SK-N-SH (cell line): ENCODE measurements at regions not wholly inside any gene's neighbourhood (a gene's known extent, or its start where the extent isn't known, plus 50 kb on each side); places are given as distances from the start of the nearest gene placed in this dataset.

Source experiments
- CTCF ChIA-PET: fragments of 300-600, 350-600 bp; formaldehyde crosslinking; extraction: SDS; loops from one replicate; lab custom pipeline; 2021; lab: Yijun Ruan, JAX
- POLR2A ChIA-PET: fragments of 350-600 bp; sonication (Branson Sonifier 250); formaldehyde crosslinking; extraction: SDS; loops from one replicate; lab custom pipeline; 2020; ENCODE audit warnings: antibody characterized with exemption, inconsistent platforms; lab: Yijun Ruan, JAX
- DNase-seq: peaks from one replicate; pipeline ENCODE4 v3.0.0; 2012
- H2AFZ ChIP-seq: fragments of 200-600 bp; sonication (generic); 2 replicates; pipeline ENCODE4 v1.8.1; 2016; ENCODE audit warnings: antibody characterized with exemption, mild to moderate bottlenecking, low read depth
- H3F3A ChIP-seq: fragments of 200-600 bp; sonication (generic); replicated peaks from 2 replicates; pipeline ENCODE3; 2016; ENCODE audit warnings: antibody characterized with exemption, mild to moderate bottlenecking; ENCODE audit not compliant: insufficient read depth
- H3K27ac ChIP-seq, 2 experiments: fragments of 200-500 bp in 1 of 2; fragments of 200-600 bp in 1 of 2; sonication (Bioruptor generic) in 1 of 2; sonication (generic), shearing (Covaris generic) in 1 of 2; 2 replicates each; pipeline versions ENCODE4 v1.5.1 to v1.6.1; 2014 to 2016; ENCODE audit warnings: low read depth in 2 of 2, inconsistent platforms in 1 of 2, low read length in 1 of 2, mild to moderate bottlenecking in 1 of 2, mixed read lengths in 1 of 2
- H3K27me3 ChIP-seq: fragments of 200-600 bp; sonication (generic), shearing (Covaris generic); 2 replicates; pipeline ENCODE4 v1.6.1; 2016; ENCODE audit warnings: mixed run types; ENCODE audit not compliant: insufficient read depth
- H3K36me3 ChIP-seq, 2 experiments: fragments of 200-500 bp in 1 of 2; fragments of 200-600 bp in 1 of 2; sonication (Bioruptor generic) in 1 of 2; sonication (generic) in 1 of 2; replicated peaks in 1 of 2; 2 replicates each; pipeline versions ENCODE3 to v1.5.1; 2014 to 2016; ENCODE audit warnings: low read length in 1 of 2, mild to moderate bottlenecking in 1 of 2; ENCODE audit not compliant: insufficient read depth in 2 of 2, control insufficient read depth in 1 of 2
- H3K4me1 ChIP-seq, 2 experiments: fragments of 200-500 bp in 1 of 2; fragments of 200-600 bp in 1 of 2; sonication (Bioruptor generic) in 1 of 2; sonication (generic), shearing (Covaris generic) in 1 of 2; 2 replicates each; pipeline versions ENCODE4 v1.5.1 to v1.6.1; 2014 to 2016; ENCODE audit warnings: low read depth in 1 of 2, low read length in 1 of 2, mixed run types in 1 of 2; ENCODE audit not compliant: insufficient read depth in 2 of 2, control insufficient read depth in 1 of 2
- H3K4me2 ChIP-seq: fragments of 200-600 bp; sonication (generic), shearing (Covaris generic); 2 replicates; pipeline ENCODE4 v1.6.1; 2017; ENCODE audit warnings: mixed run types
- H3K4me3 ChIP-seq, 2 experiments: fragments of 200-500 bp in 1 of 2; fragments of 200-600 bp in 1 of 2; sonication (Bioruptor generic) in 1 of 2; sonication (generic), shearing (Covaris generic) in 1 of 2; 2 replicates each; pipeline versions ENCODE4 v1.5.1 to v1.8.1; 2014 to 2016; ENCODE audit warnings: low read depth in 2 of 2, inconsistent platforms in 1 of 2, low read length in 1 of 2, mild to moderate bottlenecking in 1 of 2, mixed read lengths in 1 of 2, moderate library complexity in 1 of 2
- H3K79me2 ChIP-seq: fragments of 200-600 bp; sonication (generic); 2 replicates; pipeline ENCODE4 v1.8.1; 2017; ENCODE audit warnings: mild to moderate bottlenecking; ENCODE audit not compliant: insufficient read depth
- H3K9ac ChIP-seq: fragments of 200-600 bp; sonication (generic); 2 replicates; pipeline ENCODE4 v1.6.1; 2017; ENCODE audit warnings: mixed run types
- H3K9me2 ChIP-seq: fragments of 200-600 bp; sonication (generic); 2 replicates; pipeline ENCODE4 v1.6.1; 2017; ENCODE audit warnings: mixed run types
- H3K9me3 ChIP-seq: fragments of 200-600 bp; sonication (generic); 2 replicates; pipeline ENCODE4 v1.6.1; 2017; ENCODE audit warnings: mixed run types, mild to moderate bottlenecking, moderate library complexity
- H4K20me1 ChIP-seq: fragments of 200-600 bp; sonication (generic); 2 replicates; pipeline ENCODE4 v1.6.1; 2017; ENCODE audit warnings: mild to moderate bottlenecking, mixed run types; ENCODE audit not compliant: insufficient read depth
- CHD2 ChIP-seq: fragments of 150-350 bp; IDR thresholded peaks from 2 replicates; pipeline ENCODE4 v1.6.1; 2018; ENCODE audit warnings: low read length; ENCODE audit not compliant: partially characterized antibody
- ELF1 ChIP-seq: IDR thresholded peaks from 2 replicates; pipeline ENCODE4 v1.4.0; 2012
- FOXJ3 ChIP-seq: sonication (generic); formaldehyde crosslinking; IDR thresholded peaks from 2 replicates; pipeline ENCODE4 v1.5.1; 2020; ENCODE audit warnings: mild to moderate bottlenecking, missing genetic modification reagents
- FOXM1 ChIP-seq: IDR thresholded peaks from 2 replicates; pipeline ENCODE4 v1.4.0; 2012; ENCODE audit warnings: low read depth, mild to moderate bottlenecking
- JUND ChIP-seq: IDR thresholded peaks from 2 replicates; pipeline ENCODE4 v1.4.0; 2012
- MXI1 ChIP-seq: IDR thresholded peaks from 2 replicates; pipeline ENCODE4 v1.6.1; 2012; ENCODE audit warnings: mild to moderate bottlenecking, low read depth, low read length, improper control_type of control experiment
- NRF1 ChIP-seq: IDR thresholded peaks from 2 replicates; pipeline ENCODE4 v1.6.1; 2012; ENCODE audit warnings: low read depth, mild to moderate bottlenecking, low read length
- POLR2AphosphoS5 ChIP-seq: IDR thresholded peaks from 2 replicates; pipeline ENCODE4 v1.6.1; 2012; ENCODE audit warnings: low read depth, low read length
- RAD21 ChIP-seq: IDR thresholded peaks from 2 replicates; pipeline ENCODE4 v1.6.1; 2012; ENCODE audit warnings: mild to moderate bottlenecking, low read length
- RXRA ChIP-seq: IDR thresholded peaks from 2 replicates; pipeline ENCODE4 v1.4.0; 2012; ENCODE audit warnings: low read depth, mild to moderate bottlenecking, borderline replicate concordance
- SMC3 ChIP-seq: IDR thresholded peaks from 2 replicates; pipeline ENCODE4 v1.6.1; 2012; ENCODE audit warnings: low read depth, low read length, improper control_type of control experiment
- TCF12 ChIP-seq: IDR thresholded peaks from 2 replicates; pipeline ENCODE4 v1.4.0; 2012
- YY1 ChIP-seq: IDR thresholded peaks from 2 replicates; pipeline ENCODE4 v1.4.0; 2012; ENCODE audit warnings: low read depth, mild to moderate bottlenecking
- WGBS: methylation state at CpG from one replicate; pipeline ENCODE4 v1.1.6; 2017; ENCODE audit warnings: low lambda C conversion rate; 5-methylcytosine and 5-hydroxymethylcytosine counted together
- TF ChIP-seq, protein P1 (sequence below): IDR thresholded peaks from 2 replicates; pipeline ENCODE4 v1.4.0; 2012; ENCODE audit warnings: low read depth, borderline replicate concordance
- TF ChIP-seq, protein P2 (sequence below): fragments of 150-350 bp; IDR thresholded peaks from 2 replicates; pipeline ENCODE4 v1.6.1; 2016; ENCODE audit warnings: mild to moderate bottlenecking, low read depth, low read length
- TF ChIP-seq, protein P3 (sequence below): fragments of 200-600 bp; sonication (generic); IDR thresholded peaks from 2 replicates; pipeline ENCODE4 v1.6.1; 2017; ENCODE audit warnings: antibody characterized with exemption, mild to moderate bottlenecking, moderate library complexity
- TF ChIP-seq, protein P4 (sequence below): IDR thresholded peaks from 2 replicates; pipeline ENCODE4 v1.4.0; 2012; ENCODE audit warnings: low read depth, borderline replicate concordance

DNA sequence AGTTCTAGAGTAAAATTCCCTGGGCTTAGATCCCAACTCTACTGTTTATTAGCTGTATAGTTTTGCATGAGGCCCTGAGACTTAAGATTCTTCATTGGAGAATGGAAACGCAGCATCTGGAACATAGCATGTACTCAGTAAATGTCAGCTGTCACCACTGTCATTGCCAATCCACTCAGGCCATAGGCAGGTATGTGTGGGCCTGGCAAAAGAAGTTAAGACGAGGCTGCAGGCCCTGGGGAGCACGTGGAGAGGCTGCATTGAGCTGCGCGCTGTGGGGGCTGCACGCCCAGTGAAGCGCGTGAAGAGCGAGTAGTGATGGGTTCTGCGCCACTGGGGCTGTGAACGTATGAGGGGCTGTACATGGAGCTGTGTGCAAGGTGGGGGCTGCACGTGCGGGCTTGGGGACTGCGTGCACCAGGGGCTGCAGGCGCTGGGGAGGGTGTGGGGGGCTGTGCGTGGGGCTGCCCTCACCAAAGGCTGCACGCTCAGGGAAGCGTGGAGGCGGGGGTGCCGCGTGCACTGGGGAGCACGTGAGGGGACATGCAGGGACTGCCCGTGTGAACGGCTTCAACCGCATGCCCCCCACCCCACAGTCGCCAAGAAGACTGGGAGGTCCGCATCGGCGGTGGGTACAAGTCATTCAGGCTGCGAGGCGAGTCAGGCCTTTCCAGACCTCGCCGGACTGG, 85.5 kb downstream of the PRR15 start:
- H3K27me3 ChIP-seq = no peaks in the 10 kb centered on the region
- no peak overlapping the region for H3K4me2 ChIP-seq
- no peaks in the 10 kb centered on the region for H3K9me3 ChIP-seq
- ChIA-PET CTCF (interaction anchor here (0.7 to 1.4 kb wide), 5 partner anchors 14 to 1307 kb away, joined by 3 read pairs; no protein-coding TSS in a partner anchor), POLR2A (no interaction called here)
- no peaks in the 10 kb centered on the region for H3F3A ChIP-seq
- no peak overlapping the region for H2AFZ ChIP-seq
- H3K27ac ChIP-seq = no peak overlapping the region
- H3K36me3 ChIP-seq = no peaks in the 10 kb centered on the region
- H4K20me1 ChIP-seq = no peaks in the 10 kb centered on the region
- no peaks in the 10 kb centered on the region for H3K79me2 ChIP-seq
- no peak for DNase-seq
- no peak overlapping the region for H3K4me3 ChIP-seq
- TF ChIP-seq, protein P1, sequence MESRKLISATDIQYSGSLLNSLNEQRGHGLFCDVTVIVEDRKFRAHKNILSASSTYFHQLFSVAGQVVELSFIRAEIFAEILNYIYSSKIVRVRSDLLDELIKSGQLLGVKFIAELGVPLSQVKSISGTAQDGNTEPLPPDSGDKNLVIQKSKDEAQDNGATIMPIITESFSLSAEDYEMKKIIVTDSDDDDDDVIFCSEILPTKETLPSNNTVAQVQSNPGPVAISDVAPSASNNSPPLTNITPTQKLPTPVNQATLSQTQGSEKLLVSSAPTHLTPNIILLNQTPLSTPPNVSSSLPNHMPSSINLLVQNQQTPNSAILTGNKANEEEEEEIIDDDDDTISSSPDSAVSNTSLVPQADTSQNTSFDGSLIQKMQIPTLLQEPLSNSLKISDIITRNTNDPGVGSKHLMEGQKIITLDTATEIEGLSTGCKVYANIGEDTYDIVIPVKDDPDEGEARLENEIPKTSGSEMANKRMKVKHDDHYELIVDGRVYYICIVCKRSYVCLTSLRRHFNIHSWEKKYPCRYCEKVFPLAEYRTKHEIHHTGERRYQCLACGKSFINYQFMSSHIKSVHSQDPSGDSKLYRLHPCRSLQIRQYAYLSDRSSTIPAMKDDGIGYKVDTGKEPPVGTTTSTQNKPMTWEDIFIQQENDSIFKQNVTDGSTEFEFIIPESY = no peak
- TF ChIP-seq FOXM1 (no peak), MXI1 (no peak), NRF1 (no peak), TCF12 (no peak), RXRA (no peak), SMC3 (no peak), FOXJ3 (CRISPR knock-in tag) (no peak), POLR2AphosphoS5 (no peak), ELF1 (no peak), YY1 (no peak), RAD21 (no peak), CHD2 (no peak), JUND (no peak)
- TF ChIP-seq, protein P2, sequence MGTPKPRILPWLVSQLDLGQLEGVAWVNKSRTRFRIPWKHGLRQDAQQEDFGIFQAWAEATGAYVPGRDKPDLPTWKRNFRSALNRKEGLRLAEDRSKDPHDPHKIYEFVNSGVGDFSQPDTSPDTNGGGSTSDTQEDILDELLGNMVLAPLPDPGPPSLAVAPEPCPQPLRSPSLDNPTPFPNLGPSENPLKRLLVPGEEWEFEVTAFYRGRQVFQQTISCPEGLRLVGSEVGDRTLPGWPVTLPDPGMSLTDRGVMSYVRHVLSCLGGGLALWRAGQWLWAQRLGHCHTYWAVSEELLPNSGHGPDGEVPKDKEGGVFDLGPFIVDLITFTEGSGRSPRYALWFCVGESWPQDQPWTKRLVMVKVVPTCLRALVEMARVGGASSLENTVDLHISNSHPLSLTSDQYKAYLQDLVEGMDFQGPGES = no peak
- TF ChIP-seq, protein P3, sequence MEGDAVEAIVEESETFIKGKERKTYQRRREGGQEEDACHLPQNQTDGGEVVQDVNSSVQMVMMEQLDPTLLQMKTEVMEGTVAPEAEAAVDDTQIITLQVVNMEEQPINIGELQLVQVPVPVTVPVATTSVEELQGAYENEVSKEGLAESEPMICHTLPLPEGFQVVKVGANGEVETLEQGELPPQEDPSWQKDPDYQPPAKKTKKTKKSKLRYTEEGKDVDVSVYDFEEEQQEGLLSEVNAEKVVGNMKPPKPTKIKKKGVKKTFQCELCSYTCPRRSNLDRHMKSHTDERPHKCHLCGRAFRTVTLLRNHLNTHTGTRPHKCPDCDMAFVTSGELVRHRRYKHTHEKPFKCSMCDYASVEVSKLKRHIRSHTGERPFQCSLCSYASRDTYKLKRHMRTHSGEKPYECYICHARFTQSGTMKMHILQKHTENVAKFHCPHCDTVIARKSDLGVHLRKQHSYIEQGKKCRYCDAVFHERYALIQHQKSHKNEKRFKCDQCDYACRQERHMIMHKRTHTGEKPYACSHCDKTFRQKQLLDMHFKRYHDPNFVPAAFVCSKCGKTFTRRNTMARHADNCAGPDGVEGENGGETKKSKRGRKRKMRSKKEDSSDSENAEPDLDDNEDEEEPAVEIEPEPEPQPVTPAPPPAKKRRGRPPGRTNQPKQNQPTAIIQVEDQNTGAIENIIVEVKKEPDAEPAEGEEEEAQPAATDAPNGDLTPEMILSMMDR = no peak
- TF ChIP-seq, protein P4, sequence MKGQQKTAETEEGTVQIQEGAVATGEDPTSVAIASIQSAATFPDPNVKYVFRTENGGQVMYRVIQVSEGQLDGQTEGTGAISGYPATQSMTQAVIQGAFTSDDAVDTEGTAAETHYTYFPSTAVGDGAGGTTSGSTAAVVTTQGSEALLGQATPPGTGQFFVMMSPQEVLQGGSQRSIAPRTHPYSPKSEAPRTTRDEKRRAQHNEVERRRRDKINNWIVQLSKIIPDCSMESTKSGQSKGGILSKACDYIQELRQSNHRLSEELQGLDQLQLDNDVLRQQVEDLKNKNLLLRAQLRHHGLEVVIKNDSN = no peak
- no peaks in the 10 kb centered on the region; a peak in 1 of 4 replicates for H3K4me1 ChIP-seq
- H3K9me2 ChIP-seq = no peaks in the 10 kb centered on the region
- WGBS = 94% methylated on average over 33 of the region's 33 CpGs
- no peak overlapping the region for H3K9ac ChIP-seq
